Activated CD4-positive, alpha-beta T cell treated with anti-CD3 and anti-CD28 coated beads for 36 hours (primary cell): ENCODE measurements at regions not wholly inside any gene's neighbourhood (a gene's known extent, or its start where the extent isn't known, plus 50 kb on each side); places are given as distances from the start of the nearest gene placed in this dataset.

Experiments used
- ATAC-seq: fragments of 200-7000 bp; cut with Tn5 transposase; one replicate; pipeline ENCODE4 v1.10.0; 2021; ENCODE audit warnings: mild to moderate bottlenecking, moderate library complexity
- CTCF ChIA-PET: fragments of 350-600 bp; sonication (Branson Sonifier 250); formaldehyde crosslinking; loops from one replicate; lab custom pipeline; 2021; ENCODE audit warnings: antibody characterized with exemption; lab: Charles Lee
- POLR2A ChIA-PET: fragments of 350-600 bp; sonication (Branson Sonifier 250); formaldehyde crosslinking; loops from one replicate; lab custom pipeline; 2021; ENCODE audit warnings: antibody characterized with exemption, inconsistent platforms; lab: Charles Lee
- DNase-seq: peaks from one replicate; pipeline ENCODE4 v3.0.0-alpha.2; 2020
- H3K27ac Mint-ChIP-seq: one replicate; pipeline ENCODE4 v1.8.0; 2021; ENCODE audit warnings: mixed read lengths
- H3K27me3 Mint-ChIP-seq: one replicate; pipeline ENCODE4 v1.8.0; 2021; ENCODE audit warnings: mixed read lengths
- H3K36me3 Mint-ChIP-seq: one replicate; pipeline ENCODE4 v1.8.0; 2021; ENCODE audit warnings: low read depth, mixed read lengths
- H3K4me1 Mint-ChIP-seq: one replicate; pipeline ENCODE4 v1.8.0; 2021; ENCODE audit warnings: mixed read lengths
- H3K4me3 Mint-ChIP-seq: one replicate; pipeline ENCODE4 v1.8.0; 2021; ENCODE audit warnings: mild to moderate bottlenecking, moderate library complexity, mixed read lengths
- H3K9me3 Mint-ChIP-seq: one replicate; pipeline ENCODE4 v1.8.0; 2021; ENCODE audit warnings: low read depth, mixed read lengths
- intact Hi-C, 2 experiments: fragments of 100-400 bp; cut with DNase I in 1 of 2; cut with micrococcal nuclease in 1 of 2; formaldehyde crosslinking; loops; one replicate each; pipeline versions ENCODE4 v1.14.2 to v1.15.1; 2022 to 2024; cut with DNase I, micrococcal nuclease

- Mint-ChIP-seq H3K4me1 (no peaks in the 10 kb centered on the region), H3K4me3 (no peak overlapping the region), H3K27me3 (no peaks in the 10 kb centered on the region), H3K36me3 (no peaks in the 10 kb centered on the region), H3K9me3 (peaks cover 9% of the 10 kb centered on the region), H3K27ac (no peak overlapping the region)
- no peak for ATAC-seq
- DNase-seq = no peak
- ChIA-PET POLR2A (no interaction called here), CTCF (no interaction called here)
- intact Hi-C loops = no loop called here
These were observed 838.7 kb upstream of the PRMT6 start for GRCh38 chr1:106217765-106218164.

- no peak overlapping the region for H3K27ac Mint-ChIP-seq
- no peak overlapping the region for H3K4me3 Mint-ChIP-seq
- ATAC-seq = no peak
- intact Hi-C loops = no loop called here
- H3K27me3 Mint-ChIP-seq = no peaks in the 10 kb centered on the region
- peaks cover 7% of the 10 kb centered on the region for H3K9me3 Mint-ChIP-seq
- no peaks in the 10 kb centered on the region for H3K4me1 Mint-ChIP-seq
- no peaks in the 10 kb centered on the region for H3K36me3 Mint-ChIP-seq
- ChIA-PET CTCF (no interaction called here), POLR2A (no interaction called here)
- no peak for DNase-seq
These were observed 834.1 kb upstream of the PRMT6 start for GRCh38 chr1:106222403-106222802.

DNA sequence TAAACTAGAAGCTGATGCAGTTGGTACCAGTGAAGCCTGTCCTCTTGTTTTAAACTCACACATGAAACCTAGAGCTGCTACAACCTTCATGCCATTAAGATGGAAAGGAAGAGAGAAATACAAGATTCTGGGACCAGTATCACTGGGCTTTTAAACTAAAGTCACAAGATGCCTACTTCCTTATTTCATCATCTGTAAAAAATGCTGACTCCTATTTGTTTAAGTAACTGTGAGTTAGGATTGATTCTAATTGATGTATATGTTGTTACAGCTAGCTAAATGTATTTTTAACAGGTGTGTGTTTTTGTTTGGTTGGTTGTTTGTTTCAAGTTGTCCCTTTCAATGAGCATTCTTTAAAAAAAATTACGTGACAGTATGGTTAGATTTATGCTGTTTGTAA is 833.3 kb upstream of the PRMT6 start:
- CTCF ChIA-PET = interaction anchor here (1.0 kb wide), 1 partner anchor 14 kb away, joined by 3 read pairs; no protein-coding TSS in a partner anchor

DNA sequence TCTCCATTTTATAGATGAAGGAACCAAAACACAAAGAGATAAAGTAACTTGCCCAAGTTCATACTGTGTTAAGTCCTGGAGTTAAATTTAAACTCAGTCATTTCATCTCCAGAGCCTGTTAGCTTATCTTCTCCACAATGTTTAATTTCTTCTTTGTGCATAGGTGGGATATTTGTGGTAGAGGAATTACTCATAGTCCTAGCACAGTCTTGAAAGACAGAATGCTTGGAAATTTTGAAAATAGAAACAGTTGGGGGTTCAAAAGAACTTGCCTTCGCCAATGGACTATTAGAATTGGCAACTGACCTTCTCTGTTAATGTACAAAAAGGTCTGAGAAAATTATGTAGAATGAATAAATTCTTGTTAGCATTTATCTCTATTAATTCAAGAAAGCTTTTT is 832.0 kb upstream of the PRMT6 start:
- intact Hi-C loops = no loop called here
- ATAC-seq (no peak), DNase-seq (no peak)
- Mint-ChIP-seq H3K27me3 (no peaks in the 10 kb centered on the region), H3K27ac (no peak overlapping the region), H3K9me3 (peaks cover 11% of the 10 kb centered on the region), H3K4me3 (no peak overlapping the region), H3K36me3 (no peaks in the 10 kb centered on the region), H3K4me1 (no peaks in the 10 kb centered on the region)
- CTCF ChIA-PET = no interaction called here
- POLR2A ChIA-PET = no interaction called here

More for the DNA sequence above, 833.3 kb upstream of the PRMT6 start:
- Mint-ChIP-seq H3K27me3 (no peaks in the 10 kb centered on the region), H3K4me3 (no peak overlapping the region), H3K4me1 (no peaks in the 10 kb centered on the region), H3K27ac (no peak overlapping the region), H3K9me3 (peaks cover 7% of the 10 kb centered on the region), H3K36me3 (no peaks in the 10 kb centered on the region)
- DNase-seq = no peak
- intact Hi-C loops = no loop called here
- POLR2A ChIA-PET = no interaction called here
- ATAC-seq = no peak

DNA sequence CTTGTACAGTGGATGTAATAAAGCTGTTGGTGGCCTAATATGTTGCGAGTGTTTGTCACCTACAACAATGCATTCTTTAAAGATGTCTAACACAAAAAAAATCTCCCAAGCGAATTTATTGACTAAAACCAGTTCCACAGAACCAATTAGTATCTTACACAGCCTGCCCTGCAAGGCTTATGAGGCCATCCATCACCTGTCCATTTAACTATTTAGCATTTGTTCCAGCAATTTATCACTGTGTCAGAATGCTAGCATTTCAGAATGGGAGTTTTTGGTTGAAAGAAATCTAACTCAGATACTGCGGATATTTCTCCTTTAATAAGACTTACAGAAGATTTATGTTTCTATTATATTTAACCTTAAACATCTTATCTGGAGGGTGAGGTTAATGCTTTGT is 831.1 kb upstream of the PRMT6 start:
- Mint-ChIP-seq H3K27ac (no peak overlapping the region), H3K4me1 (no peaks in the 10 kb centered on the region), H3K27me3 (no peaks in the 10 kb centered on the region), H3K36me3 (no peaks in the 10 kb centered on the region), H3K4me3 (no peak overlapping the region), H3K9me3 (peaks cover 11% of the 10 kb centered on the region)
- ATAC-seq (no peak), DNase-seq (no peak)
- intact Hi-C loops = no loop called here
- CTCF ChIA-PET = no interaction called here
- POLR2A ChIA-PET = no interaction called here

DNA sequence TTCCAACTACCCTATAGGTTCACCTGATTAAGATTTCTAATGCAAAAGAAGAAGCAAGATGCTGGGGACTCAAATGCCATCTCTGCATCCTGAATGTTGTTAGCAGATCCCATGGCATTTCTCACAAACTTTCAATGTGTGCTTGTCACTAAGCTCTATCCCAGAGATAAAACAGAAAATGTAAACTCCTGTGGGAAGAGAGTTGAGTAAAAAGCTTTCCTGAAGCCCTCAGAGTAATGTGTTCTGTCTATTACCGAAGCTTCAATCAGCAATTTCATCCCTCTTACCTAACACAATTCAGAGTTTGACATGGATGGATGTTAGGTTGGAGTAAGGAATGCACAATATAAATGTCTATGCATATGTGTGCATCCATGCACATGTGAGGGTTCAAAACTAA is 829.9 kb upstream of the PRMT6 start:
- Mint-ChIP-seq H3K4me3 (no peak overlapping the region), H3K27me3 (no peaks in the 10 kb centered on the region), H3K27ac (no peak overlapping the region), H3K4me1 (no peaks in the 10 kb centered on the region), H3K36me3 (no peaks in the 10 kb centered on the region), H3K9me3 (peaks cover 8% of the 10 kb centered on the region)
- ChIA-PET POLR2A (no interaction called here), CTCF (no interaction called here)
- intact Hi-C loops = no loop called here
- no peak for DNase-seq
- no peak for ATAC-seq

DNA sequence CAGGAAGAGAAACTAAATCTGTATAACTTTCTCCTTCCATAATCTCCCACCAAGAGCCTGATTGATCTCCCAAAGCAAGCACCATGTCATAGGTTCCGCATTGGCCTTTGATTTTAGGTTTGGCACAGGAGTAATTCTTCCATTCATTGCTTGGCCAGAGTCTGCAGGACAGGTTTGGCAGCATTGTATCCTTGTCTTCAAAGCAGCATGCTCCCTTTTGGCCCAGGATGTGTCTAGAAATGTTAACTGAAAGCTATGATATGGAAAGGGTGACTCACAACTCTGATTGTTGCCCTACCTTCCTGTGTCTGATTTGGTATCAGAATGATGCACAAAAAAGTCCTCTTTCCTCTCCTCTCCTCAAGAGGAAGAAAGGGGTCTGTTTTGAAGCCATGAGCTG is 824.3 kb upstream of the PRMT6 start:
- Mint-ChIP-seq H3K36me3 (no peaks in the 10 kb centered on the region), H3K4me3 (no peak overlapping the region), H3K27me3 (no peaks in the 10 kb centered on the region), H3K4me1 (no peaks in the 10 kb centered on the region), H3K27ac (no peak overlapping the region), H3K9me3 (peaks cover 12% of the 10 kb centered on the region)
- ATAC-seq (peak; percentile 33), DNase-seq (no peak)
- ChIA-PET CTCF (no interaction called here), POLR2A (no interaction called here)
- intact Hi-C loops = no loop called here

- Mint-ChIP-seq H3K9me3 (peaks cover 14% of the 10 kb centered on the region), H3K27ac (no peak overlapping the region), H3K27me3 (no peaks in the 10 kb centered on the region), H3K4me1 (no peaks in the 10 kb centered on the region), H3K36me3 (no peaks in the 10 kb centered on the region), H3K4me3 (no peak overlapping the region)
- CTCF ChIA-PET = no interaction called here
- ATAC-seq (no peak), DNase-seq (no peak)
- POLR2A ChIA-PET = no interaction called here
- intact Hi-C loops = no loop called here
These were observed 823.0 kb upstream of the PRMT6 start for GRCh38 chr1:106233511-106233910.

DNA sequence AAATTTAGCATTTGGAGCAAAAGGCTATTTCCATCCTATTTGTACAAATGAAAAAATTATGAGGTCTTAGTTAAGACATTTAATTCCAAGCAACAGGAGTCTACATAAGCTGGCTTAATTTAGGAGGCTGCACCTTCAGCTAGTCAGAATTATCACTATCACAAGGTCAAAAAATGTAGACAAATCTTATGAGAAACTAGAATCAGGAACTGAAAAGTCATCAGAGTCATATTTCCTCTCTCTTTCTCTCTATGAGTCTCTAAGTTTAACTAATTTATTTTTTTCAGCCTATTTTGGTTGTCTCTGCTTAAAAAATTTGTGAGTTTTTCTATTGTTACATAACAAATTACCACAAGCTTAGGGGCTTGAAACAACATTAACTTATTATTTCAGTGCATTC is 807.1 kb upstream of the PRMT6 start:
- ATAC-seq (no peak), DNase-seq (no peak)
- Mint-ChIP-seq H3K27me3 (no peaks in the 10 kb centered on the region), H3K4me1 (no peaks in the 10 kb centered on the region), H3K4me3 (no peak overlapping the region), H3K36me3 (no peaks in the 10 kb centered on the region), H3K27ac (no peak overlapping the region), H3K9me3 (peaks cover 17% of the 10 kb centered on the region)
- ChIA-PET CTCF (interaction anchor here (0.5 kb wide), 1 partner anchor 1723 kb away, joined by 3 read pairs; no protein-coding TSS in a partner anchor), POLR2A (no interaction called here)
- intact Hi-C loops = no loop called here

DNA sequence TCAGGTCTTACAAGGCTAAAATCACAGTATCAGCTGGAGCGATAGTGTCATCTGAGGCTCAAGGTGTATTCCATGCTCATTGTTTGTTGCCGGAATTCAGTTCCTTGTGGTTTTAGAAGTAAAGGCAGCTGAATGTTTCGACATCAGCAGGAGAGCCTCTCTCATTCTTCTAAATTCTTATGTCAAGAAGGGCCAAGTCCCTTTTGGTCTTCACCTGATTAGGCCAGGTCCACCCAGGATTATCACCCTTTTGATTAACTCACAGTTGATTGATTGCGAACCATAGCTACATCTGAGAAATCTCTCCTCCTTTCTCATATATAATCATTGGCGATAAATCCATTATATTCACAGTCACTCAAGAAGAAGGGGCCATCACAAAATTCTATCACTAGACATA is 806.7 kb upstream of the PRMT6 start:
- H3K4me3 Mint-ChIP-seq = no peak overlapping the region
- no peaks in the 10 kb centered on the region for H3K27me3 Mint-ChIP-seq
- DNase-seq = no peak
- H3K4me1 Mint-ChIP-seq = no peaks in the 10 kb centered on the region
- ATAC-seq = no peak
- no peaks in the 10 kb centered on the region for H3K36me3 Mint-ChIP-seq
- ChIA-PET POLR2A (no interaction called here), CTCF (no interaction called here)
- H3K27ac Mint-ChIP-seq = no peak overlapping the region
- H3K9me3 Mint-ChIP-seq = peaks cover 13% of the 10 kb centered on the region
- intact Hi-C loops = no loop called here

GRCh38 chr1:106254748-106255147 is 801.7 kb upstream of the PRMT6 start:
- Mint-ChIP-seq H3K36me3 (no peaks in the 10 kb centered on the region), H3K4me1 (no peaks in the 10 kb centered on the region), H3K9me3 (peaks cover 19% of the 10 kb centered on the region), H3K27me3 (no peaks in the 10 kb centered on the region), H3K4me3 (no peak overlapping the region), H3K27ac (no peak overlapping the region)
- CTCF ChIA-PET = no interaction called here
- intact Hi-C loops = no loop called here
- POLR2A ChIA-PET = no interaction called here
- no peak for ATAC-seq
- no peak for DNase-seq

DNA sequence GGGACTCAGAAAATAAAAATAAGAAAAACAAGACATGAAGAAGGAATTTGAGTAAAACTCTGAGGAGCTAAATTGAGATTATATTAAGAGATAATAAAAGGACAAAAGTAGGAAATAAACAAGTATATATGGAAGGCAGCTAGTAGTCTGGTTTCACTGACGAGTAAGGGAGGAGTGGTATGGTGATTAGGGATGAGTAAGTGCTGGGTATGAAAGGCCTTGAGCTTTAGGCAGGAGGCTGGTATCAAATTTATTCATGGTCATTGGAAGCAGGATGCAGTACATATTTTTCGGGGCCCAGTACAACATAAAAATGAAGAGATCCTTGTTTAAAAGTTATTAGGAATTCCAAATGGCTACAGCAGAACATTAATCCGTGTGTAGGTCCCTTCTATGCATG is 789.7 kb upstream of the PRMT6 start:
- no peaks in the 10 kb centered on the region for H3K4me1 Mint-ChIP-seq
- no peak for DNase-seq
- H3K36me3 Mint-ChIP-seq = no peaks in the 10 kb centered on the region
- ChIA-PET POLR2A (no interaction called here), CTCF (no interaction called here)
- no peak overlapping the region for H3K27ac Mint-ChIP-seq
- no peak for ATAC-seq
- H3K27me3 Mint-ChIP-seq = no peaks in the 10 kb centered on the region
- intact Hi-C loops = no loop called here
- H3K9me3 Mint-ChIP-seq = peaks cover 24% of the 10 kb centered on the region
- no peak overlapping the region for H3K4me3 Mint-ChIP-seq

DNA sequence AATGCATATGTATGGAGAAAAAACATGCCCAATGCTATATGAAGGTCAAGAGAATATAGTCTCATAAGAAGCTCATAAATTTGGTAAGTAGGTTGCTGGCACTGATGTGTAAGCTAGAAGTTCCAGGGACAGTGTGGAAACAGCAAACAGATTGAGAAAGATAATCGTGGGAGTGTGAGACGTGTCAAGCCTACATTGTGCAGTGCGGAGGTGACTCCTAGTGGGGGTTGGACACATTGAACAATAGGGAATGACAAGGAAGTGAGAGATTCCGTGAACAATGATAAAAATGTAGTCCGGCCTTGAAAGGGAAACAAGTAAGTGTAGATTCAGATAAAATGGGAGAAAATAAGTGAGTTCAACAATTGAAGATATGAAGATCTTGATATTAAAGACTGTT is 788.4 kb upstream of the PRMT6 start:
- Mint-ChIP-seq H3K4me3 (no peak overlapping the region), H3K27ac (no peak overlapping the region), H3K36me3 (no peaks in the 10 kb centered on the region), H3K27me3 (no peaks in the 10 kb centered on the region), H3K4me1 (no peaks in the 10 kb centered on the region), H3K9me3 (peaks cover 20% of the 10 kb centered on the region)
- ChIA-PET CTCF (interaction anchor here (0.6 kb wide), 1 partner anchor 1140 kb away, joined by 3 read pairs; no protein-coding TSS in a partner anchor), POLR2A (no interaction called here)
- intact Hi-C loops = no loop called here
- no peak for ATAC-seq
- no peak for DNase-seq
